Thyroid gland (tissue), 4 donors: ENCODE measurements at regions not wholly inside any gene's neighbourhood (a gene's known extent, or its start where the extent isn't known, plus 50 kb on each side); places are given as distances from the start of the nearest gene placed in this dataset.

Source experiments
- POLR2A ChIP-seq, 2 donors: fragments of 450-650 bp; IDR thresholded peaks; one replicate each; pipeline ENCODE4 v1.6.1; 2017; ENCODE audit warnings: antibody characterized with exemption in 2 of 2, mild to moderate bottlenecking in 2 of 2, moderate library complexity in 1 of 2
- TF ChIP-seq, protein P1 (sequence below), 6 experiments: fragments of 200-600 bp in 3 of 6; fragments of 450-650 bp in 3 of 6; sonication (generic) in 3 of 6; IDR thresholded peaks; one replicate each; pipeline ENCODE4 v1.5.1; 2016 to 2019; ENCODE audit warnings: antibody characterized with exemption in 6 of 6, mild to moderate bottlenecking in 2 of 6, inconsistent platforms in 1 of 6, moderate library complexity in 1 of 6

DNA sequence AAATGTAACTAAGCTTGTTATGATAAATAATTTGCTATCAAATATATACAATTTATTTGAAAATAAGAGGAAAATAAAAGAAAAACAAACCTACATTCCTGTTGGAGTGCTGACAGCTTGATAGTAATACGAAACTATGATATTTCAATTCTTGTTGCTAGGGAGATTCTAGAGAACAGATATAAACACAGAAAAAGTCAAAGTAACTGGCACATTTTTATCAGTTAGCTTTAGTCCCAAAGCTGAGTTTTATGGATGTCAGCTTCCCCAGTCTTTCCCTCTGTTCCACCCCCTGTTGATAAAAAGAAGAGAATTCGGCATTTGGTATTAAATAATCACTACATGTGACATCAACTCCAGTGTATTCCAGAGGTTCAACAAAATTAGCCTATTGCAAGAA, 1134.0 kb downstream of the XPNPEP1 start:
- no peak for TF ChIP-seq POLR2A (IDR thresholded peaks at IDR 0.05)
- TF ChIP-seq, protein P1, sequence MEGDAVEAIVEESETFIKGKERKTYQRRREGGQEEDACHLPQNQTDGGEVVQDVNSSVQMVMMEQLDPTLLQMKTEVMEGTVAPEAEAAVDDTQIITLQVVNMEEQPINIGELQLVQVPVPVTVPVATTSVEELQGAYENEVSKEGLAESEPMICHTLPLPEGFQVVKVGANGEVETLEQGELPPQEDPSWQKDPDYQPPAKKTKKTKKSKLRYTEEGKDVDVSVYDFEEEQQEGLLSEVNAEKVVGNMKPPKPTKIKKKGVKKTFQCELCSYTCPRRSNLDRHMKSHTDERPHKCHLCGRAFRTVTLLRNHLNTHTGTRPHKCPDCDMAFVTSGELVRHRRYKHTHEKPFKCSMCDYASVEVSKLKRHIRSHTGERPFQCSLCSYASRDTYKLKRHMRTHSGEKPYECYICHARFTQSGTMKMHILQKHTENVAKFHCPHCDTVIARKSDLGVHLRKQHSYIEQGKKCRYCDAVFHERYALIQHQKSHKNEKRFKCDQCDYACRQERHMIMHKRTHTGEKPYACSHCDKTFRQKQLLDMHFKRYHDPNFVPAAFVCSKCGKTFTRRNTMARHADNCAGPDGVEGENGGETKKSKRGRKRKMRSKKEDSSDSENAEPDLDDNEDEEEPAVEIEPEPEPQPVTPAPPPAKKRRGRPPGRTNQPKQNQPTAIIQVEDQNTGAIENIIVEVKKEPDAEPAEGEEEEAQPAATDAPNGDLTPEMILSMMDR (IDR thresholded peaks at IDR 0.05) = no peak
